Activated naive CD4-positive, alpha-beta T cell treated with anti-CD3 and anti-CD28 coated beads, Interleukin-2, amount 10 ng/mL, durations not matched to agents 7 days and 5 days (primary cell): ENCODE measurements at regions not wholly inside any gene's neighbourhood (a gene's known extent, or its start where the extent isn't known, plus 50 kb on each side); places are given as distances from the start of the nearest gene placed in this dataset.
"Not testable (repeated sequence)": the region's sequence is repeated elsewhere in the genome, so short reads cannot be mapped to it uniquely, and the experiment has no call there.

ENCODE experiments used
- CTCF ChIA-PET: fragments of 350-600 bp; sonication (Branson Sonifier 250); formaldehyde crosslinking; loops from one replicate; lab custom pipeline; 2021; ENCODE audit warnings: antibody characterized with exemption; lab: Charles Lee
- DNase-seq: peaks from one replicate; pipeline ENCODE4 v3.0.0-alpha.2; 2020
- H3K27ac Mint-ChIP-seq: one replicate; pipeline ENCODE4 v1.8.0; 2021; ENCODE audit warnings: mild to moderate bottlenecking, moderate library complexity, mixed read lengths
- H3K27me3 Mint-ChIP-seq: one replicate; pipeline ENCODE4 v1.8.0; 2021; ENCODE audit warnings: mild to moderate bottlenecking, mixed read lengths
- H3K36me3 Mint-ChIP-seq: one replicate; pipeline ENCODE4 v1.8.0; 2021; ENCODE audit warnings: mixed read lengths
- H3K4me1 Mint-ChIP-seq: one replicate; pipeline ENCODE4 v1.8.0; 2021; ENCODE audit warnings: mixed read lengths
- H3K4me3 Mint-ChIP-seq: one replicate; pipeline ENCODE4 v1.8.0; 2021; ENCODE audit warnings: mild to moderate bottlenecking, moderate library complexity, mixed read lengths
- H3K9me3 Mint-ChIP-seq: one replicate; pipeline ENCODE4 v1.8.0; 2021; ENCODE audit warnings: mixed read lengths

DNA sequence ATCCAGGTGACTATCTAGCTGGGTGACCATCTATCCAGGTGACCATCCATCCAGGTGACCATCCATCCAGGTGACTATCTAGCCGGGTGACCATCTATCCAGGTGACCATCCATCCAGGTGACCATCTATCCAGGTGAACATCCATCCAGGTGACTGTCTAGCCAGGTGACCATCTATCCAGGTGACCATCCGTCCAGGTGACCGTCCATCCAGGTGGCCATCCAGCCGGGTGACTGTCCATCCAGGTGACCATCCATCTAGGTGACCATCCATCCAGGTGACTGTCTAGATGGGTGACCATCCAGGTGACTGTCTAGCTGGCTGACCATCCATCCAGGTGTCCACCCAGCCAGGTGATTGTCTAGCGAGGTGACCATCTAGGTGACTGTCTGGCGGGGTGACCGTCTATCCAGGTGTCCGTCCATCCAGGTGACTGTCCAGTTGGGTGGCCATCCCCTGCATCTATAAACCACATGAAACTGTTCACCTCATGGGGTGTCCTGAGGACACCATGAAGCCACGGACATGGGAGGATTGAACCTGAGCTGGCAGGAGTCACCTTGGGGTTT, 305.3 kb downstream of the NDUFA10 start:
- DNase-seq: no peak
- no peaks in the 10 kb centered on the region for H3K27me3 Mint-ChIP-seq
- H3K27ac Mint-ChIP-seq: no peak overlapping the region
- H3K36me3 Mint-ChIP-seq: no peaks in the 10 kb centered on the region
- CTCF ChIA-PET: no interaction called here
- peaks cover 13% of the 10 kb centered on the region for H3K9me3 Mint-ChIP-seq
- H3K4me3 Mint-ChIP-seq: no peak overlapping the region
- no peaks in the 10 kb centered on the region for H3K4me1 Mint-ChIP-seq

DNA sequence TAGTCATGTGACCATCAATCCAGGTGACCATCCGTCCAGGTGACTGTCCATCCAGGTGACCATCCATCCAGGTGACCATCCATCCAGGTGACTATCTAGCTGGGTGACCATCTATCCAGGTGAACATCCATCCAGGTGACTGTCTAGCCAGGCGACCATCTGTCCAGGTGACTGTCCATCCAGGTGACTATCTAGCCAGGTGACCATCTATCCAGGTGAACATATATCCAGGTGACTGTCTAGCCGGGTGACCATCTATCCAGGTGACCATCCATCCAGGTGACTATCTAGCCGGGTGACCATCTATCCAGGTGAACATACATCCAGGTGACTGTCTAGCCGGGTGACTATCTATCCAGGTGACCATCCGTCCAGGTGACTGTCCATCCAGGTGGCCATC, 306.2 kb downstream of the NDUFA10 start:
- Mint-ChIP-seq H3K9me3 (peaks cover 19% of the 10 kb centered on the region), H3K27ac (peak overlapping the region; percentile 16)
- DNase-seq, CTCF ChIA-PET, H3K4me3 Mint-ChIP-seq, H3K36me3 Mint-ChIP-seq, H3K4me1 Mint-ChIP-seq, H3K27me3 Mint-ChIP-seq: not testable (repeated sequence)

DNA sequence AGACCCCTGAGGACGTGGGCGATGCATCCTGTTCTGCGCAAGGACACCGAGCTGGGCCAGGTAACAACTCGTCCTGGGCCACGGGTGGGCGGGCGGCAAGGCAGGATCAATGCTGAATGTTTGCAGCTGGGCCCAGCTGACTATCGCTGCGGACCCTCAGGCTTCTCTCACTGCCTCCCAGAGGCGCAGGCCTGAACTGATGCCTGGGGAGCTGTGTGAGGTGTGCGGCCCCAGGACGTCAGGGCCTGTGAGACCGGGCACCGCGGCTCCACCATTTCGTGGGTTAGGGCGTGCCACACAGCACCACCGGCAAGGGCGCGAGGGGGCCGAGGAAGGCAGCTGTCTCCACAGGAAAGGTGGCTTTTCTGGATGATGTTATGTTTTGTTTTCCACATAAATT, 307.4 kb downstream of the NDUFA10 start:
- H3K27ac Mint-ChIP-seq: no peak overlapping the region
- H3K27me3 Mint-ChIP-seq: no peaks in the 10 kb centered on the region
- no peak overlapping the region for H3K4me3 Mint-ChIP-seq
- no peaks in the 10 kb centered on the region for H3K4me1 Mint-ChIP-seq
- peaks cover 27% of the 10 kb centered on the region for H3K9me3 Mint-ChIP-seq
- CTCF ChIA-PET: interaction anchor here (0.6 kb wide), 1 partner anchor 421 kb away, joined by 3 read pairs; no protein-coding TSS in a partner anchor
- H3K36me3 Mint-ChIP-seq: no peaks in the 10 kb centered on the region
- DNase-seq: no peak

DNA sequence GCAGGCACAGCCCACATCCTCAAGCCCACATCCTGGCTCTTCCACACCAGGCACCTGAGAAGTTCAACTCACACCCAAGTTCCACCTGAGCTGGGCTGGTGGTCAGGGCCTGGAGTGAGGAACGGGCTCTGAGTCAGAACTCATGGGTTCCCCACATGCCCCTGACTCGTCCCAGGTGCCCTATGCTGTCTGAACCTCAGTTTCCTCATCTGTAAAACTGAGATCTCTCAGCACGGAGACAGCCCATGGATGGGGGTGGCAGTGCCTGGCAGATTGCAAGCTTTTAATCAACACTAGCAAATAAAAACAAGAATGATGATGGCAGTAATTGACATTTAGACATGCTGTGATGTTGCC, 307.8 kb downstream of the NDUFA10 start:
- peaks cover 29% of the 10 kb centered on the region for H3K9me3 Mint-ChIP-seq
- CTCF ChIA-PET: no interaction called here
- no peak overlapping the region for H3K27ac Mint-ChIP-seq
- no peaks in the 10 kb centered on the region for H3K4me1 Mint-ChIP-seq
- no peaks in the 10 kb centered on the region for H3K27me3 Mint-ChIP-seq
- no peak for DNase-seq
- H3K4me3 Mint-ChIP-seq: no peak overlapping the region
- no peaks in the 10 kb centered on the region for H3K36me3 Mint-ChIP-seq

DNA sequence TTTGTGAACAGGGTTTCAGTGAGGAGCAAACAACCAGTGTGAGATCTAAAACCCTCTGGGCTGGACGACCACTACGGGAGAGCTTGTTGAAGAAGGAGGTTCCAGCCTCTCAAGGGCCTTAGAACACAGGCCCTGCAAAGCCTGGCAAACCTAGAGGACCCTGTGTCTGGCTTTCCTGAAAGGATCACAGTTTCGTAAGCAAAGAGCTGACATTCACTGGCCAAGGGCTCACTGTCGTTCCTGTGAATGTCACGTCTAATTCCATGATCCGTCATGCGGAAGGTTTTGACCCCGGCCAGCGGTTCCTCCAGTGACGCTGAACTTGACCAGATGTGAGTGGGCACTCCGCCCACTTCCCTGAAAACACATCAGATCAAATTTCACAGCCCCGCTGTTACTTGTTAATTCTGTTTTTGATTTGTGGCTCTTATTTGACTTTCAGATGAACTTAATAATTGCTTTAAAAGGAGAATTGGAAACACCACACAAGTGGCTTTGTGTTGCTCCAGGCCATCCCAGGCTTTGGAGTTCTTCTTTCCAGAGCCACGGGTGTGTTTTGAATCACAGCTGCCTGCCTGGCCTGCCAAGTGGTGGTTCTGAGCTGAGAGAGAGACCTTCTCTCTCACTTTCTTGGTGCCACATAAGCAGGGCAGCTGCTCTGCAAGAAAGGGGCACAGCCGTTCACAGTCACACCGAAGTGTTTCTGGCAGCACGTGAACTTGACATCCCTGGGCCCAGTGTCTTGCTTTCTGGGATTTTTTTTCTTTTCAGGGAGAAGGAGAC, 308.4 kb downstream of the NDUFA10 start:
- no peak overlapping the region for H3K27ac Mint-ChIP-seq
- H3K27me3 Mint-ChIP-seq: peaks cover 3% of the 10 kb centered on the region
- peaks cover 29% of the 10 kb centered on the region for H3K9me3 Mint-ChIP-seq
- CTCF ChIA-PET: no interaction called here
- no peaks in the 10 kb centered on the region for H3K4me1 Mint-ChIP-seq
- DNase-seq: no peak
- no peaks in the 10 kb centered on the region for H3K36me3 Mint-ChIP-seq
- no peak overlapping the region for H3K4me3 Mint-ChIP-seq

DNA sequence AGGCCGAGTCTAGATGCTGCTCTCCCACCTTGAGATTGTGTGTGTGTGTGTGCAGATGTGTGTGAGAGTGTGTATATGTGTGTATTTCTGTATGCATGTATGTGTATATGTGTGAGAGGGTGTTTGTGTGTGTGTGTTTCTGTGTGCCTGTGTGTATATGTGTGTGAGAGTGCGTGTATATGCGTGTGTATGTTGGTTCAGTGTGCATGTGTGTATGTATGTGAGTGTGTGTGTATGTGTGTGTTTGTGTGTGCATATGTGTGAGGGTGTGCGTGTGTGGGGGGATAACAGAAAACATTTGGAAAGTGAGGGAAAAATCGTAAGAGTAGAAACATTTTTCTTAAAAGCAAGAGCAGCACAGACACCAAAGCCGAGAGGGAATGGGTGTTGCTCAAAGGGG, 309.1 kb downstream of the NDUFA10 start:
- peaks cover 10% of the 10 kb centered on the region for H3K27me3 Mint-ChIP-seq
- CTCF ChIA-PET: no interaction called here
- H3K27ac Mint-ChIP-seq: no peak overlapping the region

GRCh38 chr2:239715606-239716005, 309.5 kb downstream of the NDUFA10 start:
- CTCF ChIA-PET: no interaction called here
- no peak for DNase-seq
- no peaks in the 10 kb centered on the region for H3K36me3 Mint-ChIP-seq
- H3K9me3 Mint-ChIP-seq: peaks cover 29% of the 10 kb centered on the region
- H3K27ac Mint-ChIP-seq: no peak overlapping the region
- H3K27me3 Mint-ChIP-seq: peaks cover 14% of the 10 kb centered on the region
- no peaks in the 10 kb centered on the region for H3K4me1 Mint-ChIP-seq
- no peak overlapping the region for H3K4me3 Mint-ChIP-seq

More for the DNA sequence above, 309.1 kb downstream of the NDUFA10 start:
- Mint-ChIP-seq H3K4me1 (no peaks in the 10 kb centered on the region), H3K36me3 (no peaks in the 10 kb centered on the region), H3K4me3 (no peak overlapping the region), H3K9me3 (peaks cover 29% of the 10 kb centered on the region)
- no peak for DNase-seq

DNA sequence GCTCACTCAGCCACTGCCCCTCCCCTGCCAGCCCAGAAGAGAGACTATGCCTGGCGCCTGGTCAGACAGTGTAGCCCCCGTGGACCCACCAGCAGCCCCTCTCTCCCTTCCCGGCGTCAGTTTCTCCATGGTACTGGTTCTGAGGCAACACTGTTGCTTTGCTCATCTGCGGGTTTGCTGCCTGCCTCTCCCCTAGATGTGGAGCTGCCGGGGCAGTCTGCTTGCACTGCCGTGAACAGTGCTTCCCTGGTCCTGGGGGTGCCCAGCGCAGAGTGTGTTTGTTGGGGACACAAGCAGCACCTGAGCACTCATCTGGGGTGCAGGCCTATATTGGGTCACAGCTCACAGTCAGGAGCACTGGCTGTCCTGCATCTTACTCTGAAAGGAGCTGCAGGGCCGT, 309.9 kb downstream of the NDUFA10 start:
- H3K27ac Mint-ChIP-seq: no peak overlapping the region
- H3K36me3 Mint-ChIP-seq: no peaks in the 10 kb centered on the region
- no peak for DNase-seq
- H3K9me3 Mint-ChIP-seq: peaks cover 29% of the 10 kb centered on the region
- H3K4me1 Mint-ChIP-seq: no peaks in the 10 kb centered on the region
- H3K27me3 Mint-ChIP-seq: peaks cover 15% of the 10 kb centered on the region
- no peak overlapping the region for H3K4me3 Mint-ChIP-seq
- CTCF ChIA-PET: no interaction called here

GRCh38 chr2:239714116-239714515, 311.0 kb downstream of the NDUFA10 start:
- Mint-ChIP-seq H3K36me3 (no peaks in the 10 kb centered on the region), H3K4me3 (no peak overlapping the region), H3K27me3 (peaks cover 15% of the 10 kb centered on the region), H3K9me3 (peaks cover 29% of the 10 kb centered on the region), H3K4me1 (no peaks in the 10 kb centered on the region), H3K27ac (no peak overlapping the region)
- DNase-seq: no peak
- CTCF ChIA-PET: no interaction called here

DNA sequence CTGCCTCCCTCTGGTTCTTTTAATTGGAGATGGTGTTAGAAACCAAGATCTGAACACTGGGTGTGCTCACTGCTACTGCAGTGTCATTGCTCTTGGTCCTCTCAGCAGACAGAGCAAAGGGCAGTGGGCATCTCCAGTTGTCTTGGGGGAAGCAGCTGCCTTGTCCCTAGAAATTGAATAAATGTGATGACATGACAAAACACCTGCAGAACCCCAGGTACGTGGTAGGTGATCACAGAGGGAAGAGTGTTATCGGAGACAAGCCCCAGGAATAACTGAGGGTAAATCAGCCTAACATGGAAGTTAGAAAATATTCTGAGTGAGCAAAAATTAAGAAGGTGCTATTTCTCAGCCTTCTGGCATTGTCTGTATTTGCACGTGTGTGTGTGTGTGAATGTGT, 311.9 kb upstream of the HDAC4 start:
- DNase-seq: no peak
- Mint-ChIP-seq H3K27me3 (peaks cover 15% of the 10 kb centered on the region), H3K36me3 (no peaks in the 10 kb centered on the region), H3K9me3 (peaks cover 26% of the 10 kb centered on the region), H3K27ac (no peak overlapping the region), H3K4me3 (no peak overlapping the region), H3K4me1 (no peaks in the 10 kb centered on the region)
- CTCF ChIA-PET: no interaction called here

DNA sequence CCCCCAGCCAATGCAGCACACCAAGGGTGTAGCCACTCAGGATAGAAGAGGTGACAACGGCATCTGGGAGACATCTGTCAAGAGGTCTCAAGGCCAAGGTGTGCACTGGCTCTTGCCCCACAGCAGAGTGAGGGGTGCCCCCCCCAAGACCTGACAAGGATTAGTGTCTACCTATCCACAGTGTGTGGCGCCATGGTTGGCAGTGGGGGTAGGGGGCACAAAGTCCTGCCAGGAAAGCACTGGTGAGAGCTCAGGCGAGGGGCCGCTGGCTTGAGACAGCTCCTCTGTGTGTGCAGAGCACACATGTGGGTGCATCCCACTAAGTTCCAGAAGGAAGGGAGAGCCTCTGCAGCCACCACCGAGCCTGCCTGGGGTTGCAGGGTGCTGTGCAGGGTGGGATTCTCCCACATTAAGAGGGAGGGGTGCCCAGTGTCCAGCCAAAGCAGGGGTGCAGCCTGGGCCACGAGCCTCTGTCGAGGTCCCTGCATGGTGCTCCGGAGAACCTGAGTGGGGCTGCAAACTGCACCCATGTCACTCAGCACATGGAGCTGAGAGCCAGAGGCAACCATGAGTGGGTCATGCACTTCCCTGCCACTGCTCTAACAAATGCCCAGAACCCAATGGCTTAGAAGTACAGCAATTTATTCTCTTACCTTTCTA, 311.2 kb upstream of the HDAC4 start:
- Mint-ChIP-seq H3K27me3 (peaks cover 15% of the 10 kb centered on the region), H3K4me3 (no peak overlapping the region), H3K9me3 (peaks cover 26% of the 10 kb centered on the region), H3K4me1 (no peaks in the 10 kb centered on the region), H3K27ac (no peak overlapping the region), H3K36me3 (no peaks in the 10 kb centered on the region)
- CTCF ChIA-PET: no interaction called here
- no peak for DNase-seq

DNA sequence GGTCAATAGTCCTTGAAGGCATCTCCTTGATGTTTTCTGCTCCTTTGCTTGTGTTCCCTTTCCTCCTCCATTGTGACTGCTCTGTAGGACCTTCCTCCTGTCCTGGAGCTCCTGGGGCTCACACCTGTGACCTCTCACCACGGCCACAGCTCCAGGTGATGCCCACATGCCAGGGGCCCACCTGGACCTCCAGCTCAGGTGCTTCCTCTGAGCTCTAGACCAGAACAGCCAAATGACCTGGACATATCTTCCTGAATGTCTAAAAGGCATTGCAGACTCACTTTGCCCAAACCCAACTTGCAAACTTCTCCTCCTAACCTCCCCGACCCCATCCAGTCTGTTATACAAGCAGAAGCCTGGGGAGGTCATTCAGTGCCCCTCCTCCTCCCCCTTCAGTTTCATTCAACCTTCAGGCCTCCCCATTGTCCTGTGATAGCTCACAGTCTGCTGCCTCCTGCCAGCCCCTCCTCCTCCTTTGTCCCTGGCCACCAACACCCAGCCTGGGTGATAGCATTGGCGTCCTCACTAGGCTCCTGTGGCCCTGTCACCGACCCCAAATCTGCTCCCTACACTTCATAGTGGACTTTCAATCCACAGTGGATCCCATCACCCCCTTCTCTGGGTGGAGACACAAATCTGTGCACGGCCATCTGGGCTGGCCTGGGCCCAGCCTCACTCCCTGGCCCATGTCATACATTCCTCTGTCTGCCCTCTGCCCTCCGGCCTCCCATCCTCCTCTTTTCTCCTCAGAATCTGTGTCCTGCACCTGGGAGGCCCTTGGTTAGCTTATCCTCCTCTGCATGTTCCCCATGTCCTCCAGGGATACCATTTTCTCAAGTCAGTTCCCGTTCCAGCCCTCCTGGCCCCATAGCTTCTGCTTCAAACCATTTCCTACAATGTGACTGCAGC, 310.4 kb upstream of the HDAC4 start:
- CTCF ChIA-PET: interaction anchor here (0.7 kb wide), 1 partner anchor 16 kb away, joined by 3 read pairs; no protein-coding TSS in a partner anchor
- no peak for DNase-seq
- H3K9me3 Mint-ChIP-seq: peaks cover 26% of the 10 kb centered on the region
- no peak overlapping the region for H3K4me3 Mint-ChIP-seq
- H3K36me3 Mint-ChIP-seq: no peaks in the 10 kb centered on the region
- peaks cover 20% of the 10 kb centered on the region for H3K27me3 Mint-ChIP-seq
- H3K4me1 Mint-ChIP-seq: no peaks in the 10 kb centered on the region
- H3K27ac Mint-ChIP-seq: no peak overlapping the region

DNA sequence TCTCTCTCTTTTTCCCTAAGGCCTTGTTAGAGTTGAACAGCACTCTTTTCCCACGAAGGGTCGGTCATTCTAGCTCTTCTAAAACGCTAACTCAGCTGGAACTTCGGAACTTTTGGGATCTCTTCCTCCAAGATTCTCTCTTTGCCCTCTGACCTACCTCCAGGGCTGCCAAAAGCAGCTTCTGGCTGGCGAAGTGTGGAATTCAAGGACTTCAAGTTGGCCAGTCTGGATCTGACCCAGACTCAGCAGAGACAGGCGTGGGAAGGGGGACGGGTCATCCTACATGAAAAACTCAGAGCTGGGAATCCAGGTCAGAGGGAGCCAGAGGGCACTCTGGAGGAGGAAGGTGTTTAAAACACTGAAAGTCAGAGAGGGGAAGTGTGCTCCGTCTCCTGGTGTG, 305.5 kb upstream of the HDAC4 start:
- no peak overlapping the region for H3K27ac Mint-ChIP-seq
- no peak overlapping the region for H3K4me3 Mint-ChIP-seq
- H3K4me1 Mint-ChIP-seq: no peaks in the 10 kb centered on the region
- no peak for DNase-seq
- no peaks in the 10 kb centered on the region for H3K9me3 Mint-ChIP-seq
- peaks cover 26% of the 10 kb centered on the region for H3K27me3 Mint-ChIP-seq
- H3K36me3 Mint-ChIP-seq: no peaks in the 10 kb centered on the region
- CTCF ChIA-PET: no interaction called here

DNA sequence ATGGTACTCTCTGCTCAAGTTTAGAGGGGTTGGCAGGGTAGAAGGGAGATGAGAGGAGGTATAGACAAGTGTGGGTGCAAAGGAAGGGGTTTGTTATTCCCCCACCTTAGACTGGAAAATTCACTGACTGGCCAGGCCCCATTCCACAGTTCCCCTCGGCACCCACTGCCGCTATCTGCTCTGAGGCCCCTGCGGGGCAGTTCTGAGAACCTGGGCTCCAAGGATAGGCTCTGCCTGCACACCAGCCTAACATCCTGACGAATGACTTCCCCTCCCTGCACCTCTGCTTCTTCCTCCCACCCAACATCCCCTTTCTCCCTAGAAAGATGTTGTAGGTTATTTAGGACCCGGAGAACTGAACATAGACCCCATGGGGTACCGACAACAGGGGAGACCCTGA, 303.9 kb upstream of the HDAC4 start:
- Mint-ChIP-seq H3K27ac (no peak overlapping the region), H3K9me3 (no peaks in the 10 kb centered on the region), H3K36me3 (no peaks in the 10 kb centered on the region), H3K4me1 (no peaks in the 10 kb centered on the region), H3K27me3 (peaks cover 17% of the 10 kb centered on the region), H3K4me3 (no peak overlapping the region)
- no peak for DNase-seq
- CTCF ChIA-PET: no interaction called here
